Tibial nerve (tissue), 3 donors: ENCODE measurements at regions not wholly inside any gene's neighbourhood (a gene's known extent, or its start where the extent isn't known, plus 50 kb on each side); places are given as distances from the start of the nearest gene placed in this dataset.

Experiments used
- POLR2A ChIP-seq, 2 donors: fragments of 450-650 bp; IDR thresholded peaks; one replicate each; pipeline ENCODE4 v1.6.1; 2017; ENCODE audit warnings: antibody characterized with exemption in 2 of 2, mild to moderate bottlenecking in 2 of 2, moderate library complexity in 2 of 2
- TF ChIP-seq, protein P1 (sequence below), 5 experiments: fragments of 200-600 bp in 3 of 5; fragments of 450-650 bp in 2 of 5; sonication (generic) in 3 of 5; IDR thresholded peaks; one replicate each; pipeline ENCODE4 v1.5.1; 2016 to 2019; ENCODE audit warnings: antibody characterized with exemption in 5 of 5, mild to moderate bottlenecking in 3 of 5, moderate library complexity in 2 of 5

DNA sequence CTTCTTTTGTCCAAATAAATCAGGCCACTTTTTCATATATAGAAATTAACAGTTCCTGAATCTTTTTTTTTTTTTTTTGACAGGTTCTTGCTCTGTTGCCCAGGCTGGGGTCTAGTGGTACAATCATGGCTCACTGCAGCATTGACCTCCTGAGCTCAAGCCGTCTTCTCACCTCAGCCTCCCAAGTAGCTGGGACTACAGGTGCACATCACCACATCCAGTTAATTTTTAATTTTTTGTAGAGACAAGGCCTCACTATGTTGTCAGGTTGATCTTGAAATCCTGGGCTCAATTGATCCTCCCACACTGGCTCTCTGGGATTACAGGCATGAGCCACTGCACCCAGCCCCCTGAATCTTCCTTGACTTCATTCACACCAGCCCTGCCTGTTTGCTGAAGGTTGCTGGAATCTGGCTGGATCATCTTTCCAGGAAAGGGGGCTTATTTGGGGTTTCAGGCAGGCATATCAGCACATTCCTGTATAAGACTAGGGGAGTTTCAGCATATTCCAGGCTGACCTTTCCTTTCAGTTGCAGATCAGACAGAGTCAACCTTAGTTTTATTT, 78.2 kb upstream of the ARHGAP29 start:
- no peak for TF ChIP-seq POLR2A (IDR thresholded peaks at IDR 0.05)
- TF ChIP-seq, protein P1, sequence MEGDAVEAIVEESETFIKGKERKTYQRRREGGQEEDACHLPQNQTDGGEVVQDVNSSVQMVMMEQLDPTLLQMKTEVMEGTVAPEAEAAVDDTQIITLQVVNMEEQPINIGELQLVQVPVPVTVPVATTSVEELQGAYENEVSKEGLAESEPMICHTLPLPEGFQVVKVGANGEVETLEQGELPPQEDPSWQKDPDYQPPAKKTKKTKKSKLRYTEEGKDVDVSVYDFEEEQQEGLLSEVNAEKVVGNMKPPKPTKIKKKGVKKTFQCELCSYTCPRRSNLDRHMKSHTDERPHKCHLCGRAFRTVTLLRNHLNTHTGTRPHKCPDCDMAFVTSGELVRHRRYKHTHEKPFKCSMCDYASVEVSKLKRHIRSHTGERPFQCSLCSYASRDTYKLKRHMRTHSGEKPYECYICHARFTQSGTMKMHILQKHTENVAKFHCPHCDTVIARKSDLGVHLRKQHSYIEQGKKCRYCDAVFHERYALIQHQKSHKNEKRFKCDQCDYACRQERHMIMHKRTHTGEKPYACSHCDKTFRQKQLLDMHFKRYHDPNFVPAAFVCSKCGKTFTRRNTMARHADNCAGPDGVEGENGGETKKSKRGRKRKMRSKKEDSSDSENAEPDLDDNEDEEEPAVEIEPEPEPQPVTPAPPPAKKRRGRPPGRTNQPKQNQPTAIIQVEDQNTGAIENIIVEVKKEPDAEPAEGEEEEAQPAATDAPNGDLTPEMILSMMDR (IDR thresholded peaks at IDR 0.05) = no peak
